C4-2B (cell line): ENCODE measurements at regions not wholly inside any gene's neighbourhood (a gene's known extent, or its start where the extent isn't known, plus 50 kb on each side); places are given as distances from the start of the nearest gene placed in this dataset.
A peak's percentile ranks its signal among the peaks of the same experiment; 100 is the strongest.

Experiments
- H3K27ac ChIP-seq: fragments of 450-650 bp; 2 replicates; pipeline ENCODE4 v1.5.1; 2017
- CTCF ChIP-seq: fragments of 450-650 bp; conservative IDR thresholded peaks from 2 replicates; pipeline ENCODE4 v1.5.1; 2017; ENCODE audit warnings: mild to moderate bottlenecking
- ZFX ChIP-seq: fragments of 450-650 bp; IDR thresholded peaks from 2 replicates; pipeline ENCODE4 v1.6.1; 2017

GRCh38 chr3:43221076-43221475 lies 65.3 kb upstream of the SNRK start:
- no peak for TF ChIP-seq ZFX
- TF ChIP-seq CTCF, result no peak
- H3K27ac ChIP-seq, result no peak overlapping the region

- TF ChIP-seq CTCF, result no peak
- TF ChIP-seq ZFX, result no peak
- H3K27ac ChIP-seq, result no peak overlapping the region
Observed at GRCh38 chr3:43219616-43220015, 66.7 kb upstream of the SNRK start.

GRCh38 chr3:43218921-43219320 lies 67.4 kb upstream of the SNRK start:
- no peak overlapping the region for H3K27ac ChIP-seq
- TF ChIP-seq CTCF (no peak), ZFX (no peak)

- no peak overlapping the region for H3K27ac ChIP-seq
- TF ChIP-seq CTCF (no peak), ZFX (no peak)
Observed at GRCh38 chr3:43218156-43218555, 68.2 kb upstream of the SNRK start.

GRCh38 chr3:43217633-43218032 lies 68.7 kb upstream of the SNRK start:
- TF ChIP-seq CTCF, result no peak
- no peak for TF ChIP-seq ZFX

GRCh38 chr3:43217206-43217605 lies 69.1 kb upstream of the SNRK start:
- H3K27ac ChIP-seq, result no peak overlapping the region
- TF ChIP-seq ZFX, result no peak
- TF ChIP-seq CTCF, result no peak

More at GRCh38 chr3:43217633-43218032, 68.7 kb upstream of the SNRK start:
- no peak overlapping the region for H3K27ac ChIP-seq

- TF ChIP-seq CTCF (peak; percentile 4; the same call in 1 of the 2 replicates), ZFX (no peak)
- H3K27ac ChIP-seq, result no peak overlapping the region; the same call in 1 of the 2 replicates
Observed at GRCh38 chr3:43215663-43216275, 70.6 kb upstream of the SNRK start.
